NCI-H748 (cell line): ENCODE measurements at regions not wholly inside any gene's neighbourhood (a gene's known extent, or its start where the extent isn't known, plus 50 kb on each side); places are given as distances from the start of the nearest gene placed in this dataset.

Experiments
- DNase-seq: peaks from one replicate; lab custom pipeline; 2025; ENCODE audit not compliant: unreplicated experiment; lab: John Stamatoyannopoulos, UW

- DNase-seq = peak; percentile 5
These were observed 301.0 kb upstream of the UMPS start for GRCh38 chr3:124429129-124429815.

GRCh38 chr3:124431331-124431994 lies 298.8 kb upstream of the UMPS start:
- DNase-seq = no peak

GRCh38 chr3:124434176-124434575 lies 296.1 kb upstream of the UMPS start:
- DNase-seq = no peak

GRCh38 chr3:124435467-124435866 lies 294.8 kb upstream of the UMPS start:
- DNase-seq = no peak

- DNase-seq = no peak
These were observed 291.4 kb upstream of the UMPS start for GRCh38 chr3:124438813-124439212.

GRCh38 chr3:124439603-124440002 lies 290.6 kb upstream of the UMPS start:
- no peak for DNase-seq

- no peak for DNase-seq
These were observed 288.5 kb upstream of the UMPS start for GRCh38 chr3:124441766-124442165.

- DNase-seq = no peak
These were observed 287.8 kb upstream of the UMPS start for GRCh38 chr3:124442463-124442862.

GRCh38 chr3:124443446-124443845 lies 286.8 kb upstream of the UMPS start:
- DNase-seq = no peak

- no peak for DNase-seq
These were observed 286.2 kb upstream of the UMPS start for GRCh38 chr3:124444075-124444474.

GRCh38 chr3:124444896-124445295 lies 285.4 kb upstream of the UMPS start:
- no peak for DNase-seq

- DNase-seq = no peak
These were observed 282.4 kb upstream of the UMPS start for GRCh38 chr3:124447845-124448244.

GRCh38 chr3:124448954-124449353 lies 281.3 kb upstream of the UMPS start:
- no peak for DNase-seq

- DNase-seq = no peak
These were observed 279.9 kb upstream of the UMPS start for GRCh38 chr3:124450366-124450765.

GRCh38 chr3:124451630-124452317 lies 278.5 kb upstream of the UMPS start:
- no peak for DNase-seq

GRCh38 chr3:124453189-124453588 lies 277.1 kb upstream of the UMPS start:
- no peak for DNase-seq

- DNase-seq = no peak
These were observed 274.4 kb upstream of the UMPS start for GRCh38 chr3:124455891-124456290.

- DNase-seq = no peak
These were observed 273.7 kb upstream of the UMPS start for GRCh38 chr3:124456506-124456905.

- DNase-seq = no peak
These were observed 270.6 kb upstream of the UMPS start for GRCh38 chr3:124459678-124460077.

- DNase-seq = no peak
These were observed 269.1 kb upstream of the UMPS start for GRCh38 chr3:124461126-124461525.

- DNase-seq = no peak
These were observed 268.2 kb upstream of the UMPS start for GRCh38 chr3:124461838-124462632.
